H9 (cell line): ENCODE measurements at regions not wholly inside any gene's neighbourhood (a gene's known extent, or its start where the extent isn't known, plus 50 kb on each side); places are given as distances from the start of the nearest gene placed in this dataset.

Source experiments
- DNase-seq: peaks from one replicate; pipeline ENCODE4 v3.0.0-alpha.2; 2017
- H2AFZ ChIP-seq: one replicate; pipeline ENCODE4 v1.6.1; 2013; ENCODE audit warnings: mild to moderate bottlenecking, low read length, control low read depth, moderate library complexity
- H2AK5ac ChIP-seq: 2 replicates; pipeline ENCODE4 v1.6.1; 2013; ENCODE audit warnings: low read length, control low read depth, mixed read lengths; ENCODE audit not compliant: insufficient read length
- H2BK120ac ChIP-seq: one replicate; pipeline ENCODE4 v1.6.1; 2013; ENCODE audit warnings: low read depth, mild to moderate bottlenecking, low read length, control low read depth, inconsistent platforms; ENCODE audit not compliant: poor library complexity, severe bottlenecking
- H2BK12ac ChIP-seq: 2 replicates; pipeline ENCODE4 v1.6.1; 2013; ENCODE audit warnings: low read length, control low read depth, mixed read lengths, low read depth; ENCODE audit not compliant: insufficient read length
- H2BK15ac ChIP-seq: 2 replicates; pipeline ENCODE4 v1.6.1; 2013; ENCODE audit warnings: low read depth, low read length, control low read depth
- H2BK20ac ChIP-seq: one replicate; pipeline ENCODE4 v1.6.1; 2013; ENCODE audit warnings: low read depth, mild to moderate bottlenecking, low read length, control low read depth, inconsistent platforms; ENCODE audit not compliant: poor library complexity, severe bottlenecking
- H2BK5ac ChIP-seq: 2 replicates; pipeline ENCODE4 v1.6.1; 2013; ENCODE audit warnings: low read length, control low read depth, mixed read lengths; ENCODE audit not compliant: insufficient read length
- H3K14ac ChIP-seq: 2 replicates; pipeline ENCODE4 v1.6.1; 2013; ENCODE audit warnings: low read length, control low read depth; ENCODE audit not compliant: insufficient read depth
- H3K18ac ChIP-seq: 2 replicates; pipeline ENCODE4 v1.6.1; 2013; ENCODE audit warnings: low read depth, mild to moderate bottlenecking, mixed read lengths, low read length, control low read depth; ENCODE audit not compliant: insufficient read length
- H3K23ac ChIP-seq: 2 replicates; pipeline ENCODE4 v1.6.1; 2013; ENCODE audit warnings: low read length, control low read depth, mixed read lengths, low read depth; ENCODE audit not compliant: insufficient read length
- H3K23me2 ChIP-seq: 2 replicates; pipeline ENCODE4 v1.6.1; 2013; ENCODE audit warnings: low read depth, mild to moderate bottlenecking, mixed read lengths, low read length, control low read depth; ENCODE audit not compliant: insufficient read length, poor library complexity, severe bottlenecking
- H3K27ac ChIP-seq: 2 replicates; pipeline ENCODE4 v1.5.1; 2013; ENCODE audit warnings: low read length, control low read depth, mixed read lengths, low read depth; ENCODE audit not compliant: insufficient read length
- H3K27me3 ChIP-seq: 2 replicates; pipeline ENCODE4 v1.6.1; 2013; ENCODE audit warnings: low read length, control low read depth, inconsistent platforms; ENCODE audit not compliant: insufficient read depth
- H3K4ac ChIP-seq: 2 replicates; pipeline ENCODE4 v1.6.1; 2013; ENCODE audit warnings: low read depth, mild to moderate bottlenecking, control low read depth, inconsistent platforms, low read length, moderate library complexity
- H3K4me1 ChIP-seq: 2 replicates; pipeline ENCODE4 v1.6.1; 2013; ENCODE audit warnings: low read length, control low read depth, inconsistent platforms; ENCODE audit not compliant: insufficient read depth
- H3K4me2 ChIP-seq: 2 replicates; pipeline ENCODE4 v1.6.1; 2013; ENCODE audit warnings: low read length, control low read depth, mixed read lengths; ENCODE audit not compliant: insufficient read length, insufficient read depth
- H3K56ac ChIP-seq: 2 replicates; pipeline ENCODE4 v1.6.1; 2013; ENCODE audit warnings: low read depth, mild to moderate bottlenecking, mixed read lengths, low read length, control low read depth; ENCODE audit not compliant: insufficient read length
- H3K79me1 ChIP-seq: 2 replicates; pipeline ENCODE4 v1.6.1; 2013; ENCODE audit warnings: low read depth, mild to moderate bottlenecking, moderate library complexity, low read length, control low read depth, inconsistent platforms; ENCODE audit not compliant: insufficient read depth, poor library complexity, severe bottlenecking
- H3K79me2 ChIP-seq: 2 replicates; pipeline ENCODE4 v1.6.1; 2013; ENCODE audit warnings: low read length, control low read depth, inconsistent platforms; ENCODE audit not compliant: insufficient read depth
- H3K9ac ChIP-seq: 2 replicates; pipeline ENCODE4 v1.6.1; 2013; ENCODE audit warnings: low read length, control low read depth, mixed read lengths; ENCODE audit not compliant: insufficient read length; ENCODE audit errors: extremely low read depth
- H3K9me3 ChIP-seq: one replicate; pipeline ENCODE4 v1.6.1; 2013; ENCODE audit warnings: low read depth, low read length, inconsistent platforms; ENCODE audit not compliant: control insufficient read depth
- H3T11ph ChIP-seq: one replicate; pipeline ENCODE4 v1.6.1; 2013; ENCODE audit warnings: mild to moderate bottlenecking, low read length, control low read depth, inconsistent platforms
- H4K20me1 ChIP-seq: one replicate; pipeline ENCODE4 v1.6.1; 2013; ENCODE audit not compliant: control insufficient read depth, insufficient read length, insufficient read depth
- H4K5ac ChIP-seq: 2 replicates; pipeline ENCODE4 v1.6.1; 2013; ENCODE audit warnings: low read depth, mild to moderate bottlenecking, mixed read lengths, low read length, control low read depth; ENCODE audit not compliant: insufficient read length
- H4K8ac ChIP-seq: replicated peaks from 2 replicates; pipeline ENCODE4 v1.6.1; 2013; ENCODE audit warnings: low read length, control low read depth, mixed read lengths, low read depth; ENCODE audit not compliant: insufficient read length
- H4K91ac ChIP-seq: 2 replicates; pipeline ENCODE4 v1.6.1; 2013; ENCODE audit warnings: low read depth, mild to moderate bottlenecking, moderate library complexity, mixed read lengths, low read length, control low read depth; ENCODE audit not compliant: insufficient read length
- H3K27ac Mint-ChIP-seq, 3 experiments: 2 replicates in 2 of 3; 3 replicates in 1 of 3; pipeline ENCODE4 v1.8.0; 2020 to 2021; ENCODE audit warnings: mixed read lengths in 3 of 3, mild to moderate bottlenecking in 1 of 3, moderate library complexity in 1 of 3
- H3K27me3 Mint-ChIP-seq: 2 replicates; pipeline ENCODE4 v1.8.0; 2021; ENCODE audit warnings: low read depth, mild to moderate bottlenecking, moderate library complexity, mixed read lengths
- H3K36me3 Mint-ChIP-seq, 3 experiments: 2 replicates in 2 of 3; 3 replicates in 1 of 3; pipeline ENCODE4 v1.8.0; 2020 to 2021; ENCODE audit warnings: low read depth in 3 of 3, mixed read lengths in 3 of 3; ENCODE audit not compliant: insufficient read depth in 1 of 3
- H3K4me1 Mint-ChIP-seq, 2 experiments: 2 replicates each; pipeline ENCODE4 v1.8.0; 2020; ENCODE audit warnings: mixed read lengths in 2 of 2
- H3K4me3 Mint-ChIP-seq, 2 experiments: 2 replicates in 1 of 2; 3 replicates in 1 of 2; pipeline ENCODE4 v1.8.0; 2020 to 2021; ENCODE audit warnings: mild to moderate bottlenecking in 2 of 2, mixed read lengths in 2 of 2, moderate library complexity in 1 of 2
- H3K9me3 Mint-ChIP-seq, 2 experiments: 2 replicates in 1 of 2; 3 replicates in 1 of 2; pipeline ENCODE4 v1.8.0; 2020; ENCODE audit warnings: mild to moderate bottlenecking in 2 of 2, mixed read lengths in 2 of 2, moderate library complexity in 1 of 2
- CTCF ChIP-seq: fragments of 200-600 bp; sonication (generic); conservative IDR thresholded peaks from 3 replicates; pipeline ENCODE4 v1.8.0; 2021; ENCODE audit warnings: antibody characterized with exemption, mild to moderate bottlenecking
- WGBS: extraction: QIAGEN DNeasy Blood & Tissue Kit; methylation state at CpG from one replicate; pipeline ENCODE4 v1.1.7; 2013; ENCODE audit warnings: missing lambda C conversion rate, low lambda C conversion rate, mixed read lengths; ENCODE audit not compliant: insufficient read length; ENCODE audit errors: extremely low coverage; 5-methylcytosine and 5-hydroxymethylcytosine counted together

- peaks cover 7 to 11% (median 8%) of the 10 kb centered on the region in 3 experiments for H3K36me3 Mint-ChIP-seq
- H3K4me1 Mint-ChIP-seq = peaks cover 8% of the 10 kb centered on the region in 2 experiments; a peak in 3 of 4 replicates
- H2BK12ac ChIP-seq = no peak overlapping the region
- H2BK120ac ChIP-seq = no peak overlapping the region
- no peaks in the 10 kb centered on the region for H3K9me3 ChIP-seq
- no peaks in the 10 kb centered on the region for H3K79me1 ChIP-seq
- no peaks in the 10 kb centered on the region for H3K79me2 ChIP-seq
- H3K27ac Mint-ChIP-seq = peak overlapping the region in 1 of 3 experiments; percentile 46; a peak in 1 of 7 replicates
- H4K91ac ChIP-seq = no peak overlapping the region
- no peaks in the 10 kb centered on the region for H3K27me3 Mint-ChIP-seq
- no peak overlapping the region for H3K14ac ChIP-seq
- no peak overlapping the region for H3K4me2 ChIP-seq
- WGBS = no CpG with 5 or more reads among the region's 2 CpGs
- no peak overlapping the region for H3T11ph ChIP-seq
- DNase-seq = no peak
- no peaks in the 10 kb centered on the region for H3K27me3 ChIP-seq
- H4K8ac ChIP-seq = no peak overlapping the region
- H3K56ac ChIP-seq = no peak overlapping the region
- no peak overlapping the region for H4K5ac ChIP-seq
- no peaks in the 10 kb centered on the region for H4K20me1 ChIP-seq
- no peak overlapping the region for H3K27ac ChIP-seq
- peaks cover 14 to 18% of the 10 kb centered on the region in 2 experiments for H3K9me3 Mint-ChIP-seq
- H3K23ac ChIP-seq = no peak overlapping the region
- no peak overlapping the region for H3K4me3 Mint-ChIP-seq
- no peak overlapping the region for H3K4ac ChIP-seq
- no peak overlapping the region for H3K9ac ChIP-seq
- TF ChIP-seq CTCF = no peak
- no peak overlapping the region for H2AK5ac ChIP-seq
- no peak overlapping the region for H2BK20ac ChIP-seq
- no peaks in the 10 kb centered on the region for H3K4me1 ChIP-seq
- H2BK15ac ChIP-seq = no peak overlapping the region
- H3K23me2 ChIP-seq = no peaks in the 10 kb centered on the region
- no peak overlapping the region for H2BK5ac ChIP-seq
- no peak overlapping the region for H2AFZ ChIP-seq
- no peak overlapping the region for H3K18ac ChIP-seq
These were observed 1396.3 kb downstream of the GATA3 start for GRCh38 chr10:9450801-9451200.
